ENCODE measurements at regions not wholly inside any gene's neighbourhood (a gene's known extent, or its start where the extent isn't known, plus 50 kb on each side); places are given as distances from the start of the nearest gene placed in this dataset.

GRCh38 chr5:2872676-2873075 lies 121.2 kb upstream of the IRX2 start (continued):
- TF ChIP-seq CTCF (conservative IDR thresholded peaks at IDR 0.05; ENCODE audit: low read depth in 2 of 2) (no peak), ZNF114 (CRISPR knock-in tag; IDR thresholded peaks at IDR 0.05) (no peak), STAT1 (IDR thresholded peaks at IDR 0.05; ENCODE audit: unreplicated experiment) (no peak), REST (IDR thresholded peaks at IDR 0.05; ENCODE audit: unreplicated experiment) (no peak), EZH2phosphoT487 (IDR thresholded peaks at IDR 0.05; ENCODE audit: unreplicated experiment) (no peak), EZH2 (IDR thresholded peaks at IDR 0.05; ENCODE audit: low read depth, unreplicated experiment) (no peak)

GRCh38 chr5:2871282-2871681 lies 119.8 kb upstream of the IRX2 start:
- ATAC-seq (no peak), DNase-seq (ENCODE audit: low spot score) (no peak)
- Mint-ChIP-seq H3K27ac (no peak overlapping the region), H3K4me3 (no peak overlapping the region), H3K9me3 (no peaks in the 10 kb centered on the region), H3K4me1 (no peaks in the 10 kb centered on the region), H3K27me3 (ENCODE audit: insufficient read depth, low read depth, poor library complexity) (peaks cover 4% of the 10 kb centered on the region), H3K36me3 (ENCODE audit: low read depth) (no peaks in the 10 kb centered on the region)
- no peak overlapping the region for H3K27ac ChIP-seq (ENCODE audit: low read depth)
- no peaks in the 10 kb centered on the region for H3K4me1 ChIP-seq (ENCODE audit: insufficient read depth)
- H3K9me2 ChIP-seq (ENCODE audit: insufficient read depth), result 0 out of 2 replicates have a peak, but pooled peaks cover 3% of the 10 kb centered on the region
- no peaks in the 10 kb centered on the region for H4K20me1 ChIP-seq (replicated peaks; ENCODE audit: insufficient read depth)
- no peaks in the 10 kb centered on the region for H3K79me2 ChIP-seq (replicated peaks; ENCODE audit: insufficient read depth)
- H3K27me3 ChIP-seq (ENCODE audit: insufficient read depth), result no peaks in the 10 kb centered on the region
- no peaks in the 10 kb centered on the region for H3K36me3 ChIP-seq (ENCODE audit: insufficient read depth)
- H2AFZ ChIP-seq, result peak overlapping the region; percentile 43; the same call in 1 of the 2 replicates
- no peaks in the 10 kb centered on the region for H3F3A ChIP-seq (replicated peaks; ENCODE audit: low read depth)
- no peak overlapping the region for H3K4me2 ChIP-seq
- no peak overlapping the region for H3K4me3 ChIP-seq
- TF ChIP-seq POLR2AphosphoS5 (IDR thresholded peaks at IDR 0.05; ENCODE audit: low read depth), result no peak
- no peak for TF ChIP-seq JUNB (IDR thresholded peaks at IDR 0.05; ENCODE audit: unreplicated experiment)
- no peak for TF ChIP-seq CTCF (conservative IDR thresholded peaks at IDR 0.05; ENCODE audit: low read depth in 2 of 2)
- TF ChIP-seq REST (IDR thresholded peaks at IDR 0.05; ENCODE audit: unreplicated experiment), result no peak
- no peak for TF ChIP-seq EZH2phosphoT487 (IDR thresholded peaks at IDR 0.05; ENCODE audit: unreplicated experiment)
- no peak for TF ChIP-seq ETS1 (IDR thresholded peaks at IDR 0.05)
- no peak for TF ChIP-seq ZNF114 (CRISPR knock-in tag; IDR thresholded peaks at IDR 0.05)
- no peak for TF ChIP-seq NANOG (IDR thresholded peaks at IDR 0.05; ENCODE audit: borderline replicate concordance)
- TF ChIP-seq EZH2 (IDR thresholded peaks at IDR 0.05; ENCODE audit: low read depth, unreplicated experiment), result no peak
- no peak for TF ChIP-seq CREB1 (CRISPR knock-in tag; IDR thresholded peaks at IDR 0.05; ENCODE audit: low read depth)
- no peak for TF ChIP-seq ZNF331 (CRISPR knock-in tag; IDR thresholded peaks at IDR 0.05; ENCODE audit: low read depth)
